AG10803 (cell line): ENCODE measurements at regions not wholly inside any gene's neighbourhood (a gene's known extent, or its start where the extent isn't known, plus 50 kb on each side); places are given as distances from the start of the nearest gene placed in this dataset.

Source experiments
- DNase-seq: peaks from one replicate; pipeline ENCODE4 v3.0.0; 2010; ENCODE audit warnings: low read depth
- H3K4me3 ChIP-seq: 2 replicates; pipeline ENCODE4 v1.5.1; 2011; ENCODE audit warnings: mild to moderate bottlenecking, low read length, control low read depth
- CTCF ChIP-seq: conservative IDR thresholded peaks from 2 replicates; pipeline ENCODE4 v1.5.1; 2011; ENCODE audit warnings: mild to moderate bottlenecking, low read length, control low read depth, inconsistent platforms

GRCh38 chr12:83634726-83635267, 948.1 kb downstream of the TMTC2 start:
- DNase-seq: no peak
- no peak for TF ChIP-seq CTCF
- no peak overlapping the region for H3K4me3 ChIP-seq

- no peak for DNase-seq
- TF ChIP-seq CTCF: no peak
- H3K4me3 ChIP-seq: no peak overlapping the region
Measured at GRCh38 chr12:83630526-83630925, 943.8 kb downstream of the TMTC2 start.

GRCh38 chr12:83629931-83630330, 943.2 kb downstream of the TMTC2 start:
- no peak overlapping the region for H3K4me3 ChIP-seq
- TF ChIP-seq CTCF: no peak
- no peak for DNase-seq

GRCh38 chr12:83622205-83622604, 935.5 kb downstream of the TMTC2 start:
- TF ChIP-seq CTCF: no peak

GRCh38 chr12:83619973-83620372, 933.3 kb downstream of the TMTC2 start:
- DNase-seq: no peak
- H3K4me3 ChIP-seq: no peak overlapping the region
- TF ChIP-seq CTCF: no peak

More at GRCh38 chr12:83622205-83622604, 935.5 kb downstream of the TMTC2 start:
- DNase-seq: no peak
- no peak overlapping the region for H3K4me3 ChIP-seq

GRCh38 chr12:83615152-83615551, 928.4 kb downstream of the TMTC2 start:
- DNase-seq: no peak
- no peak overlapping the region for H3K4me3 ChIP-seq
- no peak for TF ChIP-seq CTCF

GRCh38 chr12:83613586-83614110, 926.9 kb downstream of the TMTC2 start:
- no peak for DNase-seq
- H3K4me3 ChIP-seq: no peak overlapping the region
- TF ChIP-seq CTCF: no peak
